Activated T-helper 17 cell treated with anti-CD3 and anti-CD28 coated beads, Interleukin-2, amount 50 U/mL, for 72 hours (primary cell): ENCODE measurements at regions not wholly inside any gene's neighbourhood (a gene's known extent, or its start where the extent isn't known, plus 50 kb on each side); places are given as distances from the start of the nearest gene placed in this dataset.
"Not testable (repeated sequence)": the region's sequence is repeated elsewhere in the genome, so short reads cannot be mapped to it uniquely, and the experiment has no call there.

ENCODE experiments used
- ATAC-seq: fragments of 150-1000 bp; cut with Tn5 transposase; replicated peaks from 2 replicates; pipeline ENCODE4 v1.10.0; 2021; ENCODE audit warnings: mild to moderate bottlenecking, moderate library complexity
- H3K27ac Mint-ChIP-seq: one replicate; pipeline ENCODE4 v1.8.0; 2022; ENCODE audit warnings: mixed read lengths
- H3K27me3 Mint-ChIP-seq: one replicate; pipeline ENCODE4 v1.8.0; 2022; ENCODE audit warnings: mixed read lengths
- H3K36me3 Mint-ChIP-seq: one replicate; pipeline ENCODE4 v1.8.0; 2022; ENCODE audit warnings: low read depth, mild to moderate bottlenecking, mixed read lengths
- H3K4me1 Mint-ChIP-seq: one replicate; pipeline ENCODE4 v1.8.0; 2022; ENCODE audit warnings: mixed read lengths
- H3K4me3 Mint-ChIP-seq: one replicate; pipeline ENCODE4 v1.8.0; 2022; ENCODE audit warnings: mild to moderate bottlenecking, mixed read lengths
- H3K9me3 Mint-ChIP-seq: one replicate; pipeline ENCODE4 v1.8.0; 2022; ENCODE audit warnings: mixed read lengths

DNA sequence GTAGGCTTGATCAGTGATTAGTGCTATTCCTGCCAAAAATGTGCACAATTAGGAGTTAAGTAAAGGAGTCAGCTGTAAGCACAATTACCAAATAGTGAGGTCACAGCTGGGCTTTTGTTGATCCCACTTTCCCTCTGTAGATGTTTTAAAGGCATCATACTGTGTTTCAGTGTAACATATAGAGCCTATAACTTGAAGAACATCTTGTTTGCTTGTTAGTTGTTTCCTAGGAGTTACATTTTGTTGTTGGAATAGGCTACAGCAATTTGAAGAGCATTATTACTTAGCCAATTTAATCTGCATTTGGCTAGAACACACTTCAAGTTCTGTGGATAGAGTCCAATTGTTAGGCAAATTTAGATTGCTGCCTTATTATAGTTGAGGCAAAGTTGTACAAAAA lies 210.7 kb upstream of the MAD2L1 start:
- Mint-ChIP-seq H3K9me3 (no peaks in the 10 kb centered on the region), H3K27me3 (no peaks in the 10 kb centered on the region), H3K4me1 (no peaks in the 10 kb centered on the region), H3K36me3 (no peaks in the 10 kb centered on the region), H3K27ac (no peak overlapping the region), H3K4me3 (no peak overlapping the region)
- ATAC-seq: no peak

DNA sequence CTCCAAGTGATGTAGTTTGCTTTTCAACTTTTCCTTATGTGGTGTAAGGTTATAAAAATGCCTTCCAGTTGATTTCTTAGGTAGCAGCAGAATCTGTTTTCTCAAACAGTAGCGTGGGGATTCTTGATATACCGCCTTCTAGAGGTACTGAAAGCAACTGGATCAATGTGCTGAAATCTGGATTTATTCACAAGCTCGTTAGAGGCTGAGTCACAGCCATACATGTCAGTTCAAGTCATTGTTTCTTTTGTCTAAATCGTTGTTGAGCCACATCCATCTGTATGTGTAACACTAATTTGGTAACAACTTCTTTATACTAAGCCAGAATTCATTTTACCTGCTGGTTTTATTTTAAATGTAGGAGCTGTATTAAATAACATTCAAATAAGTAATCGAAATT lies 200.0 kb upstream of the MAD2L1 start:
- H3K4me1 Mint-ChIP-seq: no peaks in the 10 kb centered on the region
- no peak for ATAC-seq
- no peak overlapping the region for H3K27ac Mint-ChIP-seq
- H3K27me3 Mint-ChIP-seq: no peaks in the 10 kb centered on the region
- no peaks in the 10 kb centered on the region for H3K9me3 Mint-ChIP-seq
- no peaks in the 10 kb centered on the region for H3K36me3 Mint-ChIP-seq
- no peak overlapping the region for H3K4me3 Mint-ChIP-seq

GRCh38 chr4:120263618-120264017 lies 197.0 kb upstream of the MAD2L1 start:
- Mint-ChIP-seq H3K4me1 (no peaks in the 10 kb centered on the region), H3K9me3 (no peaks in the 10 kb centered on the region), H3K27ac (no peak overlapping the region), H3K36me3 (no peaks in the 10 kb centered on the region), H3K27me3 (no peaks in the 10 kb centered on the region), H3K4me3 (no peak overlapping the region)
- ATAC-seq: no peak

- Mint-ChIP-seq H3K9me3 (no peaks in the 10 kb centered on the region), H3K36me3 (no peaks in the 10 kb centered on the region), H3K27ac (no peak overlapping the region)
Measured at GRCh38 chr4:120261117-120261516, 194.5 kb upstream of the MAD2L1 start.

DNA sequence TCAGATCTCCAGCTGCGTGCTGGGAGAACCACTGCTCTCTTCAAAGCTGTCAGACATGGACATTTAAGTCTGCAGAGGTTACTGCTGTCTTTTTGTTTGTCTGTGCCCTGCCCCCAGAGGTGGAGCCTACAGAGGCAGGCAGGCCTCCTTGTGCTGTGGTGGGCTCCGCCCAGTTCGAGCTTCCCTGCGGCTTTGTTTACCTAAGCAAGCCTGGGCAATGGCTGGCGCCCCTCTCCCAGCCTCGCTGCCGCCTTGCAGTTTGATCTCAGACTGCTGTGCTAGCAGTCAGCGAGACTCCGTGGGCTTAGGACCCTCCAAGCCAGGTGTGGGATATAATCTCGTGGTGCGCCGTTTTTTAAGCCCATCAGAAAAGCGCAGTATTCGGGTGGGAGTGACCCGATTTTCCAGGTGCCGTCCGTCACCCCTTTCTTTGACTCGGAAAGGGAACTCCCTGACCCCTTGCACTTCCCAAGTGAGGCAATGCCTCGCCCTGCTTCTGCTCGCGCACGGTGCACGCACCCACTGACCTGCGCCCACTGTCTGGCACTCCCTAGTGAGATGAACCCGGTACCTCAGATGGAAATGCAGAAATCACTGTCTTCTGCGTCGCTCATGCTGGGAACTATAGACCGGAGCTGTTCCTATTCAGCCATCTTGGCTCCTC lies 189.6 kb upstream of the MAD2L1 start:
- not testable (repeated sequence) for H3K4me1 Mint-ChIP-seq, H3K4me3 Mint-ChIP-seq, H3K27me3 Mint-ChIP-seq, H3K9me3 Mint-ChIP-seq, H3K36me3 Mint-ChIP-seq, H3K27ac Mint-ChIP-seq, ATAC-seq

More at GRCh38 chr4:120261117-120261516, 194.5 kb upstream of the MAD2L1 start:
- no peak overlapping the region for H3K4me3 Mint-ChIP-seq
- no peaks in the 10 kb centered on the region for H3K27me3 Mint-ChIP-seq
- ATAC-seq: no peak
- H3K4me1 Mint-ChIP-seq: no peaks in the 10 kb centered on the region

GRCh38 chr4:120238277-120238973 lies 171.8 kb upstream of the MAD2L1 start:
- H3K9me3 Mint-ChIP-seq: no peaks in the 10 kb centered on the region
- no peaks in the 10 kb centered on the region for H3K4me1 Mint-ChIP-seq
- no peaks in the 10 kb centered on the region for H3K27me3 Mint-ChIP-seq
- no peak for ATAC-seq
- H3K4me3 Mint-ChIP-seq: no peak overlapping the region
- no peaks in the 10 kb centered on the region for H3K36me3 Mint-ChIP-seq
- H3K27ac Mint-ChIP-seq: no peak overlapping the region

- H3K36me3 Mint-ChIP-seq: no peaks in the 10 kb centered on the region
- H3K4me3 Mint-ChIP-seq: no peak overlapping the region
- no peak overlapping the region for H3K27ac Mint-ChIP-seq
- ATAC-seq: no peak
- H3K9me3 Mint-ChIP-seq: peaks cover 3% of the 10 kb centered on the region
- no peaks in the 10 kb centered on the region for H3K4me1 Mint-ChIP-seq
- H3K27me3 Mint-ChIP-seq: peaks cover 4% of the 10 kb centered on the region
Measured at GRCh38 chr4:120236873-120237272, 170.2 kb upstream of the MAD2L1 start.

DNA sequence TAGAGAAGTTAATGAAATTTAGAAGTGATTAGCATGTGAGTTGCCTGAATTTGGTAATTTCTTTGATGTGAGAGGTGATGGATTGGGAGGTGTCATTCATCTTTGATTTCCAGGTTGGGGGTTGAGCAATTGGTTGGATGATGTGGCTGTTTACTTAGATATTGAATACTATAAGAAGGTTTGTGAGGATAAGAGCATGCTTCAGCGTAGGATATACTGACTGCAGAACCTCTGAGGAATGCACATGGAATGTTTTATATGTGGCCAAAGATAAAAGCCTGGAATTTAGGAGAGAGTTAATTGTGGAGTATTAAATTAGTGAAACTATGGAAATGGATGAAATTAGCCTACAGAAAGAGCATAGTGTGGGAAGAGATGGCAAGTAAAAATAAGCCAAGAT lies 165.4 kb upstream of the MAD2L1 start:
- H3K27ac Mint-ChIP-seq: no peak overlapping the region
- no peaks in the 10 kb centered on the region for H3K36me3 Mint-ChIP-seq
- H3K4me3 Mint-ChIP-seq: no peak overlapping the region
- H3K27me3 Mint-ChIP-seq: peaks cover 4% of the 10 kb centered on the region
- H3K4me1 Mint-ChIP-seq: no peaks in the 10 kb centered on the region
- ATAC-seq: no peak
- H3K9me3 Mint-ChIP-seq: peaks cover 4% of the 10 kb centered on the region

- H3K9me3 Mint-ChIP-seq: peaks cover 4% of the 10 kb centered on the region
- no peaks in the 10 kb centered on the region for H3K4me1 Mint-ChIP-seq
- no peaks in the 10 kb centered on the region for H3K36me3 Mint-ChIP-seq
- no peak overlapping the region for H3K27ac Mint-ChIP-seq
- ATAC-seq: no peak
- no peak overlapping the region for H3K4me3 Mint-ChIP-seq
- peaks cover 4% of the 10 kb centered on the region for H3K27me3 Mint-ChIP-seq
Measured at GRCh38 chr4:120228086-120228485, 161.4 kb upstream of the MAD2L1 start.

DNA sequence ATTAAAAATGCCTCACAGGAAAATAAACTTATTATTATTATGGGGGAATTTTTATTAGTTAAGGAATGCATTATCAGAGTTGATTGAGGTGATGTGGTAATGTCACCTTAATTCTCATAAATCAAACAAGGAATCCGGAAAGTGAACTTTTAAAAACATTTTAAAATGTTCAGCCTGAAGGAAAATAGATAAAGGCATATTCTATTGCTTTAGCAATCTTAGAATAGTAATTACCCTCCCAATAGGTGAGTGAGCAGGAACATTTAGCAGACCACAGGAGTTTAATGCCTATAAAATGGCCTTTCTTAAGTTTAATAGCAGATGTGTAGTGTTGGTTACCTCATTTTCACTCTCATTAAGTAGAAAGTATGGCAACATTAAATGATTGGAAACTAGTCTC lies 160.9 kb upstream of the MAD2L1 start:
- peaks cover 4% of the 10 kb centered on the region for H3K27me3 Mint-ChIP-seq
- H3K27ac Mint-ChIP-seq: no peak overlapping the region
- H3K4me3 Mint-ChIP-seq: no peak overlapping the region
- no peaks in the 10 kb centered on the region for H3K4me1 Mint-ChIP-seq
- no peaks in the 10 kb centered on the region for H3K36me3 Mint-ChIP-seq
- ATAC-seq: no peak
- peaks cover 4% of the 10 kb centered on the region for H3K9me3 Mint-ChIP-seq

GRCh38 chr4:120225527-120225926 lies 158.9 kb upstream of the MAD2L1 start:
- H3K4me1 Mint-ChIP-seq: no peaks in the 10 kb centered on the region

GRCh38 chr4:120218981-120219380 lies 152.3 kb upstream of the MAD2L1 start:
- Mint-ChIP-seq H3K9me3 (no peaks in the 10 kb centered on the region), H3K4me1 (no peaks in the 10 kb centered on the region), H3K27ac (no peak overlapping the region), H3K36me3 (no peaks in the 10 kb centered on the region), H3K4me3 (no peak overlapping the region), H3K27me3 (no peaks in the 10 kb centered on the region)
- no peak for ATAC-seq

More at GRCh38 chr4:120225527-120225926, 158.9 kb upstream of the MAD2L1 start:
- ATAC-seq: no peak
- no peaks in the 10 kb centered on the region for H3K27me3 Mint-ChIP-seq
- no peak overlapping the region for H3K4me3 Mint-ChIP-seq
- H3K27ac Mint-ChIP-seq: no peak overlapping the region
- H3K9me3 Mint-ChIP-seq: no peaks in the 10 kb centered on the region
- no peaks in the 10 kb centered on the region for H3K36me3 Mint-ChIP-seq

DNA sequence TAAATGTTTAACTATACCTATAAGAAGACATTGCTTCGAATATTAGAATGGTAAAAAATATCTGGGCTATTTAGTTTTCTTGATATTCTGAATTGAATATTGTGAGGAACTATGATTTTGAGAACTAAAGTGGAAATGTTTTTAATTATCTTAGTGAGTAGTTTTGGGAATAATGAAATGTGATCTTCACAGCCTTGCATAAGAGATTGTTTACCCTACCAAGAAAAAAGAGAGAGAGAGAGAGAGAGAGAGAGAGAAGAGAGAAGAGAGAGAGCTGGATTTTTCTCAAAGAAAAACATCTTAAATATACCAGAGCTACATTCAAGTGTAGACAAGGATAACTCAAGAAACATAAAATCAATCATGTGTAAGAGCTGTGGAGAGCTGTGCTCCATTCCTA lies 148.7 kb upstream of the MAD2L1 start:
- H3K4me3 Mint-ChIP-seq: no peak overlapping the region
- H3K9me3 Mint-ChIP-seq: no peaks in the 10 kb centered on the region
- H3K27ac Mint-ChIP-seq: no peak overlapping the region
- no peaks in the 10 kb centered on the region for H3K27me3 Mint-ChIP-seq
- no peaks in the 10 kb centered on the region for H3K36me3 Mint-ChIP-seq
- no peaks in the 10 kb centered on the region for H3K4me1 Mint-ChIP-seq
- ATAC-seq: no peak

- H3K4me1 Mint-ChIP-seq: no peaks in the 10 kb centered on the region
- no peak for ATAC-seq
- no peaks in the 10 kb centered on the region for H3K9me3 Mint-ChIP-seq
- no peaks in the 10 kb centered on the region for H3K27me3 Mint-ChIP-seq
- H3K27ac Mint-ChIP-seq: no peak overlapping the region
- no peak overlapping the region for H3K4me3 Mint-ChIP-seq
- H3K36me3 Mint-ChIP-seq: no peaks in the 10 kb centered on the region
Measured at GRCh38 chr4:120211408-120212015, 144.9 kb upstream of the MAD2L1 start.

DNA sequence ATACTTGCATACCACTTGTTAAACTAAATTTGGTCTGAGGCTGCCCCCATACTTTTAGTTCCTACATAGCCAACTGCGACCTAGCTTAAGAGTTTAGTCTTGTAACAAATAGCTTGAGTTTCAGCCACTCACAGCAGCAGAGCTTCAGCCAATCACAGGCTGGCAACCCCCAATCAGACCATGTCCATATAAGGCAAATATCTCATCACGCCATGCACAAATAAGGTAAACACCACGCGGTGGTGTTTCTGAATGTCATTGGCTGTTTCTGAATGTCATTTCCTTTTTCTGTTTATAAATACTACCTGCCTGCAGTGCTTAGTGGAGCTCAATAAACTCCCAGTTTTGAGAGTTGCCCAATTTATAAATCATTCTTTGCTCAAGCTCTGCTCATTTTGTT lies 143.1 kb upstream of the MAD2L1 start:
- Mint-ChIP-seq H3K9me3 (no peaks in the 10 kb centered on the region), H3K27ac (no peak overlapping the region), H3K4me1 (no peaks in the 10 kb centered on the region), H3K36me3 (no peaks in the 10 kb centered on the region), H3K4me3 (no peak overlapping the region), H3K27me3 (peaks cover 3% of the 10 kb centered on the region)
- no peak for ATAC-seq
